ENCODE measurements at regions not wholly inside any gene's neighbourhood (a gene's known extent, or its start where the extent isn't known, plus 50 kb on each side); places are given as distances from the start of the nearest gene placed in this dataset.

- no peaks in the 10 kb centered on the region for H3K36me3 ChIP-seq (replicated peaks)
- TF ChIP-seq CTCF (IDR thresholded peaks at IDR 0.05; ENCODE audit: low read depth, low read length, missing control alignments): no peak
- no peak overlapping the region for H3K4me3 ChIP-seq (ENCODE audit: low read depth, low read length)
- H3K27me3 ChIP-seq (replicated peaks): no peaks in the 10 kb centered on the region
- no peak for DNase-seq
- in situ Hi-C loops (cut with HindIII; ENCODE audit: low pct_ligation_motif_present, low sequenced_read_pairs): no loop called here
- no peak overlapping the region for H3K27ac ChIP-seq
Observed at GRCh38 chr15:98382139-98382538, 266.2 kb upstream of the IGF1R start.

DNA sequence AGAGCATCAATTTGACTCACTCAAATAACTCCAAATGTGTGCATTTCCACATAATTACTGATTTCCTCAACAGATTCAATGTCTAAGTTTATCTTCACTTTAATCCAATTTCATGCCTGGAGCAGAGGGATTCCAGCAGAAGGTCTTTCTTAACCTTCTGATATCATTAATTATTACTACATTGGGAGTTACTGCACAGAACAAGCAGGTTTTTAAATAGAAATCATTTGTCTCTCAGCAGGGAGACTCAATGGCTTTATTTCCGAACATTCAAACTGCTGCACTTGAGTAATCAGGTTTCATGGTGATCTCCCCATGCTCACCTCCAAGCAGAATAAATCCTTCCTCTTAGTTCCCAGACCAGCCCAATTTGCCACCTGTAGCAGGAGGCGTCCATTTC, 264.8 kb upstream of the IGF1R start:
- H3K4me3 ChIP-seq (ENCODE audit: low read depth, low read length): no peak overlapping the region
- DNase-seq: no peak
- H3K36me3 ChIP-seq (replicated peaks): no peaks in the 10 kb centered on the region
- in situ Hi-C loops (cut with HindIII; ENCODE audit: low pct_ligation_motif_present, low sequenced_read_pairs): no loop called here
- no peak overlapping the region for H3K27ac ChIP-seq
- TF ChIP-seq CTCF (IDR thresholded peaks at IDR 0.05; ENCODE audit: low read depth, low read length, missing control alignments): no peak
- no peaks in the 10 kb centered on the region for H3K27me3 ChIP-seq (replicated peaks)

GRCh38 chr15:98384328-98385029, 263.9 kb upstream of the IGF1R start:
- in situ Hi-C loops (cut with HindIII; ENCODE audit: low pct_ligation_motif_present, low sequenced_read_pairs): no loop called here
- no peak for TF ChIP-seq CTCF (IDR thresholded peaks at IDR 0.05; ENCODE audit: low read depth, low read length, missing control alignments)
- H3K27me3 ChIP-seq (replicated peaks): no peaks in the 10 kb centered on the region
- no peak overlapping the region for H3K4me3 ChIP-seq (ENCODE audit: low read depth, low read length)
- H3K27ac ChIP-seq: no peak overlapping the region
- DNase-seq: no peak
- H3K36me3 ChIP-seq (replicated peaks): no peaks in the 10 kb centered on the region

DNA sequence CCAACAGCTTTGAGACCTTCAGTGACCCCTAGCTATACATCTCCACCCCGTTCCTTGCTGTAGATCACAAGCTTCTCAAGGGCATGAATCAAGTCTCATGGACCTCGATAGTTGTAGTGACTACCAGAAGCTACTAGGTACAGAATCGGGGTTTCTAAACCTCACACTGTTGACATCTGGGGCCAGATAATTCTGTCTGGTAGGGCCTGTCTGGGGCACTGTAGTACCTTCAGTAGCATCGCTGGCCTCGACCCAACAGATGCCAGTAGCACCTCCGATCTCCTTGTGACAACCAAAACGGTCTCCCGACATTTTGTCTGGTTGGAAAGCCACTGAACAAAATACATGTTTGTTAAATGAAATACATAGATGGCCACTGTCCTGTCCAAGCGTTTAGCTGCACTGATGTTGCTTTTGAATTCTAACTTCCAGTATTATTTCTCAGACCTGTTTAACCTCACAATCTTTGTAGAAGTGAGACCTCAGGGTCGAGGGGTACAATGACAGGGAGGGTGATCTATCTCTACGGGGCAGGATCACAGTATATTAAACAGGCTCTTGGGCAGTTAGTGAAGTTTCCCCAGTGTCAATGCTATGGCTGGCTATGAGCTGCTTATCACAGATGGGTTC, 262.5 kb upstream of the IGF1R start:
- no peak for TF ChIP-seq CTCF (IDR thresholded peaks at IDR 0.05; ENCODE audit: low read depth, low read length, missing control alignments)
- no peaks in the 10 kb centered on the region for H3K27me3 ChIP-seq (replicated peaks)
- DNase-seq: no peak
- H3K36me3 ChIP-seq (replicated peaks): no peaks in the 10 kb centered on the region
- no peak overlapping the region for H3K4me3 ChIP-seq (ENCODE audit: low read depth, low read length)
- in situ Hi-C loops (cut with HindIII; ENCODE audit: low pct_ligation_motif_present, low sequenced_read_pairs): no loop called here
- no peak overlapping the region for H3K27ac ChIP-seq

- Histone ChIP-seq H3K4me3 (ENCODE audit: low read depth, low read length) (no peak overlapping the region), H3K27ac (no peak overlapping the region), H3K36me3 (replicated peaks) (no peaks in the 10 kb centered on the region), H3K27me3 (replicated peaks) (no peaks in the 10 kb centered on the region)
- in situ Hi-C loops (cut with HindIII; ENCODE audit: low pct_ligation_motif_present, low sequenced_read_pairs): no loop called here
- no peak for TF ChIP-seq CTCF (IDR thresholded peaks at IDR 0.05; ENCODE audit: low read depth, low read length, missing control alignments)
- no peak for DNase-seq
Observed at GRCh38 chr15:98386561-98386960, 261.8 kb upstream of the IGF1R start.
